Endothelial cell of umbilical vein (primary cell): ENCODE measurements at regions not wholly inside any gene's neighbourhood (a gene's known extent, or its start where the extent isn't known, plus 50 kb on each side); places are given as distances from the start of the nearest gene placed in this dataset.

ENCODE experiments used
- CTCF ChIP-seq, 2 donors: IDR thresholded peaks; 1 replicate in 1 of 2; 2 replicates in 1 of 2; pipeline ENCODE4 v1.5.1; 2011; ENCODE audit warnings: low read length in 2 of 2, mild to moderate bottlenecking in 2 of 2, moderate library complexity in 2 of 2, control low read depth in 1 of 2, inconsistent platforms in 1 of 2, low read depth in 1 of 2; ENCODE audit not compliant: insufficient read depth in 1 of 2; ENCODE audit errors: extremely low read depth in 1 of 2
- EZH2 ChIP-seq: IDR thresholded peaks from 2 replicates; pipeline ENCODE4 v1.6.1; 2012; ENCODE audit warnings: borderline replicate concordance, low read depth, mild to moderate bottlenecking, moderate library complexity, low read length, inconsistent platforms; ENCODE audit not compliant: severe bottlenecking
- POLR2A ChIP-seq: IDR thresholded peaks from 2 replicates; pipeline ENCODE4 v1.6.1; 2012; ENCODE audit warnings: low read depth, mild to moderate bottlenecking, control low read depth, low read length
- POLR2AphosphoS5 ChIP-seq: IDR thresholded peaks from 2 replicates; pipeline ENCODE4 v1.6.1; 2012; ENCODE audit warnings: low read depth, mild to moderate bottlenecking, control low read depth, low read length, moderate library complexity; ENCODE audit not compliant: insufficient read depth

GRCh38 chr6:109875973-109876372, 102.1 kb upstream of the GPR6 start:
- TF ChIP-seq POLR2A (no peak), CTCF (IDR thresholded peaks at IDR 0.05; ENCODE audit: extremely low read depth in 1 of 2, insufficient read depth in 1 of 2, low read depth in 1 of 2, low read length in 2 of 2) (no peak), EZH2 (no peak), POLR2AphosphoS5 (no peak)
